CD4-positive, CD25-positive, alpha-beta regulatory T cell (primary cell): ENCODE measurements at regions not wholly inside any gene's neighbourhood (a gene's known extent, or its start where the extent isn't known, plus 50 kb on each side); places are given as distances from the start of the nearest gene placed in this dataset.
"Not testable (repeated sequence)": the region's sequence is repeated elsewhere in the genome, so short reads cannot be mapped to it uniquely, and the experiment has no call there.

Experiments
- ATAC-seq, 2 donors: fragments of 150-1000 bp; cut with Tn5 transposase; one replicate each; pipeline ENCODE4 v1.10.0; 2021; ENCODE audit warnings: low read depth in 2 of 2, moderate number of reproducible peaks in 2 of 2, moderate library complexity in 1 of 2
- DNase-seq, 3 donors: peaks; one replicate each; pipeline versions ENCODE4 v3.0.0 to v3.0.0-alpha.2; 2012 to 2022; ENCODE audit warnings: mixed read lengths in 1 of 3
- H3K27ac ChIP-seq: one replicate; pipeline ENCODE4 v1.7.0; 2013; ENCODE audit warnings: mild to moderate bottlenecking, low read length; ENCODE audit not compliant: insufficient read depth, poor library complexity, severe bottlenecking
- H3K27me3 ChIP-seq: one replicate; pipeline ENCODE4 v1.7.0; 2013; ENCODE audit warnings: low read length; ENCODE audit not compliant: control insufficient read depth, insufficient read depth
- H3K36me3 ChIP-seq: one replicate; pipeline ENCODE4 v1.7.0; 2013; ENCODE audit warnings: mild to moderate bottlenecking, low read length, moderate library complexity; ENCODE audit not compliant: control insufficient read depth, insufficient read depth
- H3K4me1 ChIP-seq: 2 replicates; pipeline ENCODE4 v1.7.0; 2013; ENCODE audit warnings: mild to moderate bottlenecking, low read length; ENCODE audit not compliant: insufficient read depth, control insufficient read depth, poor library complexity, severe bottlenecking
- H3K4me3 ChIP-seq: one replicate; pipeline ENCODE4 v1.7.0; 2013; ENCODE audit warnings: low read depth, mild to moderate bottlenecking, low read length, moderate library complexity
- H3K9me3 ChIP-seq, 2 experiments: 1 replicate in 1 of 2; 2 replicates in 1 of 2; pipeline ENCODE4 v1.7.0; 2013; ENCODE audit warnings: low read length in 2 of 2, mild to moderate bottlenecking in 1 of 2, moderate library complexity in 1 of 2; ENCODE audit not compliant: control insufficient read depth in 2 of 2
- H3K27ac Mint-ChIP-seq, 3 donors: one replicate each; pipeline ENCODE4 v1.8.0; 2020 to 2022; ENCODE audit warnings: mild to moderate bottlenecking in 3 of 3, mixed read lengths in 3 of 3, moderate library complexity in 2 of 3
- H3K27me3 Mint-ChIP-seq: one replicate; pipeline ENCODE4 v1.8.0; 2022; ENCODE audit warnings: mild to moderate bottlenecking, mixed read lengths
- H3K36me3 Mint-ChIP-seq: one replicate; pipeline ENCODE4 v1.8.0; 2020; ENCODE audit warnings: mixed read lengths
- H3K4me1 Mint-ChIP-seq, 4 donors: one replicate each; pipeline ENCODE4 v1.8.0; 2020 to 2022; ENCODE audit warnings: mixed read lengths in 4 of 4, mild to moderate bottlenecking in 1 of 4
- H3K4me3 Mint-ChIP-seq, 4 donors: one replicate each; pipeline ENCODE4 v1.8.0; 2020 to 2022; ENCODE audit warnings: mild to moderate bottlenecking in 4 of 4, mixed read lengths in 4 of 4, moderate library complexity in 3 of 4
- H3K9me3 Mint-ChIP-seq, 7 donors: one replicate each; pipeline ENCODE4 v1.8.0; 2020 to 2022; ENCODE audit warnings: mixed read lengths in 7 of 7, mild to moderate bottlenecking in 3 of 7, moderate library complexity in 2 of 7

DNA sequence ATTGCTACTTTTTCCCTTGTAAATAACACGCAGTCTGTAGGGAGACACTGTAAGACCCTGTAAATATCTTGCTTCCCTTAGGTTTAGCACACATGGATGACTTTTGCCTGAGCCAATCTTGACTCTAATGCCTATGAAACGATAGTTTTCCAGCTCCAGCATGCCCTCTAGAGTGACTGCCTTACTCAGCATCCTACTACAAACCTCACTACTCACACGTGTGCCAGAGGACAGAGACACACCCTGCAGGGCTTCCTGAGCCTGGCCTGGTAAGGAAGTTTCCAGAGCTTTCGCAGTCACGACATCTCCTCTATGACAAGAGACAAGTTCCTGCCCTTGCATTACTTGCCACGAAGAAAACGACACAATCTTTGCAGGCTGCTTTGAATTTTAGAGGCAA lies 138.1 kb downstream of the ATPSCKMT start:
- no peak for ATAC-seq

DNA sequence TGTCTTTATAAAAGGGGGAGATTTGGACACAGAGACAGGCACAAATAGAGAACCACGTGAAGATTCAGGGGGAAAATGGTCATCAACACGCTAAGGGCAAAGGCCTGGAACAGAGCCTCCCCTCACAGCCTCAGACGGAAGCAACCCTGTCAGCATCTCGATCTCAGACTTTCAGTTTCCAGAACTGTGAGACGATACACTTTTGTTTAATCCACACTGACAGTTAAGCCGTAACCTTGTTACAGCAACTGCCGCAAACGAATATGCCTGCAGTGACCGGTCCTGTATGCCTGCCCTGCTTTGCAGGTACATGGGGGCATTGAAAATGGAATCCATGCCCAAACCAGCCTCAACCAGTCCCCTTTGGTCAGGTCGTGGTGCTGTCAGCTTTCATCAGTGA lies 139.5 kb downstream of the ATPSCKMT start:
- H3K27ac Mint-ChIP-seq, result no peak overlapping the region
- H3K27me3 ChIP-seq, result no peaks in the 10 kb centered on the region
- H3K9me3 ChIP-seq, result no peaks in the 10 kb centered on the region
- H3K36me3 Mint-ChIP-seq, result no peaks in the 10 kb centered on the region
- no peak overlapping the region for H3K27ac ChIP-seq
- no peaks in the 10 kb centered on the region for H3K4me1 ChIP-seq
- no peaks in the 10 kb centered on the region for H3K4me1 Mint-ChIP-seq
- ATAC-seq (no peak), DNase-seq (no peak)
- no peak overlapping the region for H3K4me3 ChIP-seq
- H3K9me3 Mint-ChIP-seq, result peaks cover 0 to 3% (median 0%) of the 10 kb centered on the region in 7 donors
- no peak overlapping the region for H3K4me3 Mint-ChIP-seq
- H3K36me3 ChIP-seq, result no peaks in the 10 kb centered on the region
- H3K27me3 Mint-ChIP-seq, result no peaks in the 10 kb centered on the region

More for the DNA sequence above, 138.1 kb downstream of the ATPSCKMT start:
- Histone ChIP-seq H3K27ac (no peak overlapping the region), H3K9me3 (no peaks in the 10 kb centered on the region), H3K4me3 (no peak overlapping the region), H3K4me1 (no peaks in the 10 kb centered on the region), H3K36me3 (no peaks in the 10 kb centered on the region), H3K27me3 (no peaks in the 10 kb centered on the region)
- no peak overlapping the region for H3K4me3 Mint-ChIP-seq
- peaks cover 0 to 2% (median 0%) of the 10 kb centered on the region in 7 donors for H3K9me3 Mint-ChIP-seq
- DNase-seq, result peak in 1 of 3 donors; percentile 20
- H3K36me3 Mint-ChIP-seq, result no peaks in the 10 kb centered on the region
- no peaks in the 10 kb centered on the region for H3K4me1 Mint-ChIP-seq
- no peaks in the 10 kb centered on the region for H3K27me3 Mint-ChIP-seq
- H3K27ac Mint-ChIP-seq, result no peak overlapping the region

DNA sequence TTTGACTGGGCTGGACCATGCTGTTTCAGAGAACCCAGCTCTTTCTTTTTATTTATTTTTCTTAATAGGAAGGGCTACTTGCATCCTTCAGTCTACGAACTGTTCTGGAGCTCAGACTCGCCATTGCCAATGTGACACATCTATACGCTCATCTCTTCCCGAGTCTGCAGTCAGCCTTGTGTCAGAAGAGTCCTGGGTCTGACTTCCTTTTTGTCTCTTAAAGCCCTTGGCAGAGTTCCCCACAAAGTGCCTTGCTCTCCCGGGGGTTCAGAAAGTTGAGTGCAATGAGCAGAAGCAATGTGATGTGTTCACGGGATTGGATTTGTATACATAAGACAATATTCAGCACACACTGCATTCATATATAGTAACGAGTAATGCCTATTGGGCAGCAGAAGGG lies 140.4 kb downstream of the ATPSCKMT start:
- Mint-ChIP-seq H3K4me3 (no peak overlapping the region), H3K4me1 (no peaks in the 10 kb centered on the region), H3K27ac (no peak overlapping the region), H3K36me3 (no peaks in the 10 kb centered on the region), H3K27me3 (no peaks in the 10 kb centered on the region), H3K9me3 (peaks cover 0 to 3% (median 0%) of the 10 kb centered on the region in 7 donors)
- Histone ChIP-seq H3K4me3 (no peak overlapping the region), H3K27me3 (no peaks in the 10 kb centered on the region), H3K36me3 (no peaks in the 10 kb centered on the region), H3K4me1 (no peaks in the 10 kb centered on the region), H3K27ac (no peak overlapping the region), H3K9me3 (no peaks in the 10 kb centered on the region)
- ATAC-seq (no peak), DNase-seq (no peak)

DNA sequence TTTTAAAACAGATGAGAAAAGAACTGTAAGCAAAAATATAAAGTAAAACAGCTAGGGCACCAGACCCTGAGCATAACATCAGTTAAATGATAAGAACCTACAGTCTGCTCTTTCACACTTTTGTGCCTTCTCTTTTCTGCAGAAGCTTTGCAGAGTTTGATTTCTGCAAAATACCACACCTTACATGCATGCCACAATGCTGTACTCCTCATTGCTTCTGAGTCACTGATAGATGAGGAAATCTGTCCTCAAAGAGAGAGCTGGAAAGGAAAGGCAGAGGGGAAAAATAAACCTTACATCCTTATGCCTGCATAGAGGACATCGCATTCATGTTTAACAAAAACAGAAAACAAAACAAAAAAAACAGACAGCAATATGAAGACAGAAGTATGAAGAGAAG lies 142.9 kb downstream of the ATPSCKMT start:
- H3K9me3 ChIP-seq, result no peaks in the 10 kb centered on the region
- H3K4me3 Mint-ChIP-seq, result no peak overlapping the region
- no peaks in the 10 kb centered on the region for H3K27me3 Mint-ChIP-seq
- no peaks in the 10 kb centered on the region for H3K36me3 Mint-ChIP-seq
- no peaks in the 10 kb centered on the region for H3K4me1 ChIP-seq
- peaks cover 0 to 6% (median 0%) of the 10 kb centered on the region in 7 donors for H3K9me3 Mint-ChIP-seq
- H3K27ac Mint-ChIP-seq, result no peak overlapping the region
- no peaks in the 10 kb centered on the region for H3K36me3 ChIP-seq
- no peak overlapping the region for H3K4me3 ChIP-seq
- ATAC-seq (no peak), DNase-seq (no peak)
- H3K27me3 ChIP-seq, result no peaks in the 10 kb centered on the region
- H3K4me1 Mint-ChIP-seq, result no peaks in the 10 kb centered on the region
- no peak overlapping the region for H3K27ac ChIP-seq

DNA sequence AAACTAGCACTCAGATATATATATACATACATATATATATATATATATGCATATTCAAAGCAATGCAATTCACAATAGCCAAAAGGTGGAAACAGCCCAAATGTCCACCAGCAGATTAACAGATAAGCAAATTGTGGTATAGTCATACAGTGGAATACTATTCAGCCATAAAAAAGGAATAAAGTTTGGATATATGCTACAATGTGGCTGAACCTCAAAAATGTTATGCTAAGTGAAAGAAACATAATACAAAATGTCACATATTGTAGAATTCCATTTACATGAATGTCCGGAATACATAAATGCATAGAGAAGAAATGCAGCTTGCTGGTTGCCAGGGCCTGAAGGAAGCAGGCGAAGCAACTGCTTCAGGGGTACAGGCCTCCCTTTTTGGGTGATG lies 143.4 kb downstream of the ATPSCKMT start:
- no peak for DNase-seq
- Mint-ChIP-seq H3K27me3 (no peaks in the 10 kb centered on the region), H3K4me3 (no peak overlapping the region), H3K4me1 (no peaks in the 10 kb centered on the region), H3K27ac (no peak overlapping the region), H3K36me3 (no peaks in the 10 kb centered on the region), H3K9me3 (peaks cover 0 to 6% (median 0%) of the 10 kb centered on the region in 7 donors)
- ATAC-seq, result no peak
- no peaks in the 10 kb centered on the region for H3K9me3 ChIP-seq
- no peaks in the 10 kb centered on the region for H3K4me1 ChIP-seq
- no peak overlapping the region for H3K4me3 ChIP-seq
- H3K36me3 ChIP-seq, result no peaks in the 10 kb centered on the region
- H3K27ac ChIP-seq, result no peak overlapping the region
- no peaks in the 10 kb centered on the region for H3K27me3 ChIP-seq

DNA sequence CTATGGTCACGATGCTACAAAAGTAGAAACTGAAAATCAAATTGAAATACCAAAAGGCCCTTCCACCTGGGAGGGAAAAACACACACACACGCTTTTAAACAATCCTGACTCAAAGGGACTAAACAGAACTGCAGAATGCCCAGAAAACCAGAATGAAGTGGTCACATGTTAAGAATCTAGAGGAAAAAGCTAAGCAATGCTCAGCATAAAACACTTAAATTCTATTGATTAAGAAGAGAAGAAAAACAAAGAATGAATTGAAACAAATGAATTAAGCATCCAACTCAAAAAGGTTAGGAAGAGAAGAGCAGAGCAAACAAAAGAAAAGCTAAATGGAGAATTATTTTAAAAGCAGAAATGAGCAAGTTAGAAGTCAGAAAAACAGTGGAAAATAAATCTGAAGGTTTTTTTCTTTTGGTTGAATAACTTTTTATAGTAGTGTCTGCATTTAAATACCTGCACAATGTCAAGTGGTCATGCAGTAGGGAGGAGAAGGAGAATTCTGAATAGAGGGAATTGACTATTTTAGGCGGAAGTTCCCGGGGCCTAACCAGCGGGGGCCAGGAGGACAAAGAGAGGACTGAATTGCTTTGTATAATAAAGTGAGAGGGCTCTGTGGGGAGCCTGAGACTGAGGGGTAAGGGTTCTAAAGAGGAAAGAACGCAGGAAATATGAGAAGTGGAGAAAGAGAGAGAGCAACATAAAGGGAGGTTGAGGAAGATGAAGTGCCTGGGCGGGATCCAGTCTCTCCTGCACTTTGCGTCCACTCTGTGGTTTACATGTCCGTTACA lies 146.8 kb downstream of the ATPSCKMT start:
- no peaks in the 10 kb centered on the region for H3K27me3 Mint-ChIP-seq
- H3K27ac Mint-ChIP-seq, result no peak overlapping the region
- H3K36me3 Mint-ChIP-seq, result no peaks in the 10 kb centered on the region
- H3K4me3 Mint-ChIP-seq, result no peak overlapping the region
- H3K4me1 Mint-ChIP-seq, result no peaks in the 10 kb centered on the region
- H3K9me3 Mint-ChIP-seq, result peaks cover 0 to 13% (median 5%) of the 10 kb centered on the region in 7 donors
- Histone ChIP-seq H3K4me1 (no peaks in the 10 kb centered on the region), H3K9me3 (peaks cover 0 to 9% of the 10 kb centered on the region in 2 experiments), H3K27ac (no peak overlapping the region), H3K4me3 (no peak overlapping the region), H3K36me3 (no peaks in the 10 kb centered on the region), H3K27me3 (no peaks in the 10 kb centered on the region)
- ATAC-seq, result no peak
- DNase-seq, result no peak

DNA sequence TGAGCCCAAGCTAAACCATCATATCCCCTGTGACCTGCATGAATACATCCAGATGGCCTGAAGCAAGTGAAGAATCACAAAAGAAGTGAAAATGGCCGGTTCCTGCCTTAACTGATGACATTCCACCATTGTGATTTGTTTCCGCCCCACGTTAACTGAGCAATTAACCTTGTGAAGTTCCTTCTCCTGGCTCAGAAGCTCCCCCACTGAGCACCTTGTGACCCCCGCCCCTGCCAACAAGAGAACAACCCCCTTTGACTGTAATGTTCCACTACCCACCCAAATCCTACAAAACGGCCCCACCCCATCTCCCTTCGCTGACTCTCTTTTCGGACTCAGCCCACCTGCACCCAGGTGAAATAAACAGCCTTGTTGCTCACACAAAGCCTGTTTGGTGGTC lies 147.5 kb downstream of the ATPSCKMT start:
- H3K27me3 Mint-ChIP-seq, H3K36me3 Mint-ChIP-seq, H3K4me3 ChIP-seq, H3K9me3 ChIP-seq, H3K27ac Mint-ChIP-seq, ATAC-seq, DNase-seq, H3K4me1 ChIP-seq, H3K4me3 Mint-ChIP-seq, H3K36me3 ChIP-seq, H3K27me3 ChIP-seq, H3K4me1 Mint-ChIP-seq, H3K27ac ChIP-seq: not testable (repeated sequence)
- H3K9me3 Mint-ChIP-seq, result peaks cover 0 to 13% (median 5%) of the 10 kb centered on the region in 7 donors

DNA sequence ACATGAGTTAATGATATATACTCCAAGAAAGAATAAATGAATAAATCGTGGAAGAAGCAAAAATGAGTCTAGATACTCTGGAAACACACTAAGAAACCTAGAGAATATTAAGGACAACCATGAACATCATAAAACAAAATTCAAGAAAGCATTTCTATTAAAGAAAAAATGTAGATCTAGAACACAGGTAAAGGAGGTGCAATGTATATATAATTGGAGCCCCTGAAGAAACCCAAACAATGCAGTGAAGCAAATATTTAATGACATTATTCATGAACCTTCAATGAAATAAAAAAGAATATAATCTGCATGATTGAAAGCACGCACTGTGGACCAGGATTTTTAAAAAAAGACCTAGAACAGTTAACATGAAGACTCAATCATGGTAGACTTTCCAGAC lies 150.1 kb downstream of the ATPSCKMT start:
- Mint-ChIP-seq H3K4me3 (no peak overlapping the region), H3K36me3 (no peaks in the 10 kb centered on the region), H3K27me3 (no peaks in the 10 kb centered on the region), H3K9me3 (peaks cover 0 to 13% (median 6%) of the 10 kb centered on the region in 7 donors), H3K4me1 (no peaks in the 10 kb centered on the region), H3K27ac (no peak overlapping the region)
- H3K36me3 ChIP-seq, result no peaks in the 10 kb centered on the region
- no peaks in the 10 kb centered on the region for H3K27me3 ChIP-seq
- ATAC-seq (no peak), DNase-seq (no peak)
- H3K9me3 ChIP-seq, result peaks cover 0 to 9% of the 10 kb centered on the region in 2 experiments
- no peak overlapping the region for H3K4me3 ChIP-seq
- no peak overlapping the region for H3K27ac ChIP-seq
- H3K4me1 ChIP-seq, result no peaks in the 10 kb centered on the region
